HAP-1 (cell line): ENCODE measurements at regions not wholly inside any gene's neighbourhood (a gene's known extent, or its start where the extent isn't known, plus 50 kb on each side); places are given as distances from the start of the nearest gene placed in this dataset.

Experiments
- DNase-seq, 2 experiments: peaks; one replicate each; pipeline ENCODE4 v3.0.0-alpha.2; 2016 to 2020; ENCODE audit warnings: low spot score in 2 of 2
- H3K27me3 ChIP-seq: fragments of 250-450 bp; sonication (Bioruptor Pico); 2 replicates; pipeline ENCODE4 v1.5.1; 2020; ENCODE audit warnings: low read depth, mild to moderate bottlenecking, moderate library complexity
- H3K36me3 ChIP-seq: fragments of 250-450 bp; sonication (Bioruptor Pico); replicated peaks from 2 replicates; pipeline ENCODE4 v1.5.1; 2020; ENCODE audit warnings: mild to moderate bottlenecking
- H3K4me1 ChIP-seq: fragments of 250-450 bp; sonication (Bioruptor Pico); 2 replicates; pipeline ENCODE4 v1.5.1; 2020; ENCODE audit warnings: mild to moderate bottlenecking
- H3K4me3 ChIP-seq: fragments of 250-450 bp; sonication (Bioruptor Pico); 2 replicates; pipeline ENCODE4 v1.5.1; 2020; ENCODE audit warnings: mild to moderate bottlenecking, moderate library complexity
- H3K9me3 ChIP-seq: fragments of 250-450 bp; sonication (Bioruptor Pico); 2 replicates; pipeline ENCODE4 v1.5.1; 2020; ENCODE audit warnings: mild to moderate bottlenecking, moderate library complexity
- in situ Hi-C: fragments of 300-500 bp; cut with MboI; formaldehyde crosslinking; loops from 3 replicates; pipeline ENCODE4 v1.14.3; 2020; ENCODE audit warnings: low sequenced_read_pairs, inconsistent platforms, mixed read lengths

DNA sequence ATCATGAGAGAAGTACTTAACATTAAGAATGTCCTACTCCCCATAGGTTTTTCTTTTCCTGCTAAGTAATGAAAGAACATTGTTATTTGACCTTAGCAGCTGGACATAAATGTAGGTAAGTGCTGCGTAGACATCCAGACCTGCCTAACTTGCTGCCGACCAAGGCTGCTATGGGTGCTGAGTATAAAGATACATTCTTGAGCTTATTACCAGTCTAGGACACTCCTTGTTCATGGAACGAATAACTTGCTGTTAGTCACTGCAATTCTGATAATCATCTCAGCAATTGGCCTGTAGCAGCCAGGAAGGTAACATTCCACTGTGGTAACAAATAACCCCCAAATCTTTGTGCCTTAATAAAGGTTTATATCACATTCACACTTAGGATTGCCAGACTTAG is 478.1 kb downstream of the VRK1 start:
- DNase-seq: no peak
- Histone ChIP-seq H3K9me3 (no peaks in the 10 kb centered on the region), H3K27me3 (no peaks in the 10 kb centered on the region), H3K4me1 (no peaks in the 10 kb centered on the region), H3K4me3 (no peak overlapping the region), H3K36me3 (no peaks in the 10 kb centered on the region)
- in situ Hi-C loops: no loop called here

DNA sequence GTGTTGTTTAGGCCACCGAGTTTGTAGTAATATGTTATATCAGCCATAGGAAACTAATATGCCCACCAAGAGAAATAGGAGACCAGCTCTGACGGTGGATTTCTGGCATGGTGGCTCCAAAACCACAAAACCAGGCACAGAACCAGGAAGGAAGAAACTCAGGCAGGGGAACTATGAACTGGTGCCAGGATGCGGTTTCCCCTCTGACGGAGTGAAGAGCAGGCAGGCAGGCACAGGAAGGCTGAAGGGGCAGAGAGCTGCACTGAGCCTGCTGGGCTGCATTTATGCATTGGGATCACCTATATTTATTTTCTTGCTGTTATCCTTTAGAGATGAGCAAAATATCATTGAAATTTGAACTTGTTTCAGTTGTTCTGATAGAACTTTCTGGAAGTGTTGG is 479.4 kb downstream of the VRK1 start:
- in situ Hi-C loops: no loop called here

DNA sequence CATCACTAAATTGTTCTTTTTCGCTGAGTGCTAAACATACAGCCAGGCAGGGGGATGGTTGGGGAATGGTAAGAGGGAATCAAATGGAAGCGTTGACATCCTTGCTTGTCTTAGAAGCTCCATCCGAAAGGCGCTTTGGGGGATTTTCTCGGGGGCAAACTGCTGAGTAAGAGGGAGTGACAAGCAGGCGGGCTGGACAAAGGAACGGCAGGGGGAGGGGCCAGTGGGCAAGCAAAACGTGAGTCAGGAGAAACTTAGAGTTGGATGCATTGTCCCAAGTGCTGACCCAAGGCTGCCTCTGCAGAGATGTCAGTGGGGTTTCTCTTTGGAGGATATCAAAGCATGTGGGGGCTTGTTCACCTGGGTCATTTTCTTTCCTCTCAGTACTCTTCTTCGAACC is 480.5 kb downstream of the VRK1 start:
- in situ Hi-C loops: no loop called here
- Histone ChIP-seq H3K9me3 (no peaks in the 10 kb centered on the region), H3K36me3 (no peaks in the 10 kb centered on the region), H3K27me3 (no peaks in the 10 kb centered on the region), H3K4me1 (no peaks in the 10 kb centered on the region), H3K4me3 (no peak overlapping the region)
- peak in 1 of 2 experiments; percentile 9 for DNase-seq

More for the DNA sequence above, 479.4 kb downstream of the VRK1 start:
- no peaks in the 10 kb centered on the region for H3K36me3 ChIP-seq
- no peaks in the 10 kb centered on the region for H3K27me3 ChIP-seq
- H3K4me3 ChIP-seq: no peak overlapping the region
- no peak for DNase-seq
- H3K4me1 ChIP-seq: no peaks in the 10 kb centered on the region
- H3K9me3 ChIP-seq: no peaks in the 10 kb centered on the region

DNA sequence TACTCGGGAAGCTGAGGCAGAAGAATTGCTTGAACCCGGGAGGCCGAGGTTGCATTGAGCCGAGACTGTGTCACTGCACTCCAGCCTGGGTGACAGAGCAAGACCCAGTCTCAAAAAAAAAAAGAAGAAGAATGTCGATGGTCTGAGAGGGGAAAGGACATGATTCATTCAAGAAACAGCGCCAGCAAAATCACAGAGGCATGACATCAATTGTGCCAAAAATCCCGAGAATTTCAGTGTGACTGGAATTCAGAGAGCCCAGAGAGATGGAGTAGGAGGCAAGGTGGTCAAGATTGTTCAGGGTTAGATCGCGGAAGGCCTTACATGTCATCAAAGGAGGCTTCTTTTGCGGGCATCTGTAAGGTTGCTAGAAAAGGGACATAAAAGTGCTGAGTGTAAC is 483.3 kb downstream of the VRK1 start:
- H3K4me1 ChIP-seq: no peaks in the 10 kb centered on the region
- in situ Hi-C loops: no loop called here
- H3K9me3 ChIP-seq: no peaks in the 10 kb centered on the region
- H3K36me3 ChIP-seq: no peaks in the 10 kb centered on the region
- H3K27me3 ChIP-seq: no peaks in the 10 kb centered on the region
- DNase-seq: no peak
- no peak overlapping the region for H3K4me3 ChIP-seq

DNA sequence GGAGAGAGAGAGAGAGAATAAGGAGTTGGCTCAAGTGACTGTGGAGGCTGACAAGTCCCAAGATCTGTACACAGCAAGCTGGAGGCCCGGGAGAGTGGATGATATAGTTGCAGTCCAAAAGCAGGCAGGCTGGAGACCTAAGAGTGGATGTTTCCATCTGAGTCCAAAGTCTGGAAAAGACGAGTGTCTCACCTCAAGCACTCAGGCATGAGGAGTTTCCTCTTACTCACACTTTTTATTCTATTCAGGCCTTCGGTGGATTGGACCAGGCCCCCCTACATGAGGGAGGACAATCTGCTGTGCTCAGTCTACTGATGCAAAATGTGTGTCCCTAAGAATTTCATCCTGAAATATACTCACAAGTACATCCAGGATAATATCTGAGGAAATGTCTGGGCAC is 484.6 kb downstream of the VRK1 start:
- H3K36me3 ChIP-seq: no peaks in the 10 kb centered on the region
- H3K27me3 ChIP-seq: no peaks in the 10 kb centered on the region
- DNase-seq: no peak
- H3K4me3 ChIP-seq: no peak overlapping the region
- in situ Hi-C loops: no loop called here
- no peaks in the 10 kb centered on the region for H3K4me1 ChIP-seq
- no peaks in the 10 kb centered on the region for H3K9me3 ChIP-seq

DNA sequence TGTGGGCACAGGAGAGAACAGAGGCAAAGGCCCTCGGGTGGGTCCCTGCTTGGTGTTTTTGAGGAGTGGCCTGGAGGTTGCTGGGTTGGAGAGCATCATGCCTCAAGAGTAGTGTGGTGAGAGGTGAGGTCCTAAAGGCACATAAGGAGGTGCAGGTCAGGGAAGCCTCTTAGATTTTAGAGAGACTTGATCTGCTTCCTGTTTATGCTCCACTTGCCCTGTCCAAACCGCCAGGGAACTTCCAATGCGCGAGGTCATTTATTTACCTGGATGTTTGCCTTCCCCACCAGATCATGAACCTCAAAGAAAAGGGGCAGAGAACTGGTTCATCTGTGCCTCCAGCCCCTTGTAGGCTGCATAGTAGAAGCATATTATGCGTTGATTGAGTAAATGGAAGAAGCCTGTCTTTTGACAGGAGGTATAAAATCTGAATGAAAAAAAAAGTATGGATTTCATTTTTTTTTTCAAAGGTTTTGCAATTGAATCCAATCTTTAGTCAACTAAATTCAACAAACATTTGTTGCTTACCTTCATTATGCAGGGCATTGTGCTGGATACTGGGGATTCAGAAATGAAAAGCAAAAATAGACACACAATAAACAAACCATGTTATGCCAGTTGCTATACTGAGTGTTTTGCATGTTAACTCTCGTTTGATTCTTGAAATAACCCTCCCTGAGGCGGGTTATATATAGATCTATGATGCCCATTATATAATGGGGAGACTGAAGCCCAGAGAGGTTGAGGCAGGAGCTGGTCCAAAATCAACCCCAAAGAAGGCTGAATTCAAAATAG is 485.2 kb downstream of the VRK1 start:
- in situ Hi-C loops: no loop called here
- no peaks in the 10 kb centered on the region for H3K36me3 ChIP-seq
- H3K9me3 ChIP-seq: no peaks in the 10 kb centered on the region
- no peaks in the 10 kb centered on the region for H3K27me3 ChIP-seq
- H3K4me1 ChIP-seq: no peaks in the 10 kb centered on the region
- no peak for DNase-seq
- no peak overlapping the region for H3K4me3 ChIP-seq

DNA sequence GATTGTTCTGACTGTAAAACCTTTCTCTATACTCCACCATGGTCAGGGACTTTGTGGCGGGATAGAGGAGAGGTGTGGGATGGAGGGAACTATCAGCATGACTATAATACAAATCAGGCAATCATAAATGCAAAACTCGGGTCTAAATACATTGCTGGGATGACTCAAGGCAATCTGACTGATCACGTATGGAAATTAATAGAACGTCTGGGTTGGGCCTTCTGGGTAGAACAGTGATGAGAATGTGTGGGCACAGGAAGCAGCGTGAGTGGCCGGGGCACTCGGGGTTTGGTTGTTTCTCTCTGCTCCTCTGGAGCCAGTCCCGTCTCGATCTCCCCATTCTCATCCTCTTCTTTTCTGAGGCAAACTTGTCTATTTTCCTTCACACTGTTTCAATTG is 485.8 kb downstream of the VRK1 start:
- DNase-seq: no peak
- H3K4me1 ChIP-seq: no peaks in the 10 kb centered on the region
- in situ Hi-C loops: no loop called here
- no peaks in the 10 kb centered on the region for H3K9me3 ChIP-seq
- no peaks in the 10 kb centered on the region for H3K27me3 ChIP-seq
- H3K36me3 ChIP-seq: no peaks in the 10 kb centered on the region
- H3K4me3 ChIP-seq: no peak overlapping the region

DNA sequence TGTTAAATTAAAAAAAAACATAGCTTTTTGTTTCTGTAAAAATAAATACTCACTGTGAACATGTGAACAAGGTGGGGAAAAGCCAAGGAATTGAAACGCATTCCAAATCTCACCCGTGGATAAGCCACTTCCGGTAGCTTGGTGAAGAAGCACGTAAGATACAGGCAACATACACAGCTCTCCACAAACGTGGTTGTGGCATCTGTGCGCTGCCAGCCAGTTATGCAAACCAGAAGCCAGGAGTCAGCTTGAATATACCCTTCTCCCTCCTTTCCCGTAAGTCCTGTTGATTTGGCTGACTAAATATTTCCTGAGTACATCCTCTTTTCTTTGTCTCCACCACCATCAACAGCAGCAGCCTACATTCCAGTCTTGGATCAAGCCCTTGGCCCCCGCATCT is 486.2 kb downstream of the VRK1 start:
- H3K27me3 ChIP-seq: no peaks in the 10 kb centered on the region

DNA sequence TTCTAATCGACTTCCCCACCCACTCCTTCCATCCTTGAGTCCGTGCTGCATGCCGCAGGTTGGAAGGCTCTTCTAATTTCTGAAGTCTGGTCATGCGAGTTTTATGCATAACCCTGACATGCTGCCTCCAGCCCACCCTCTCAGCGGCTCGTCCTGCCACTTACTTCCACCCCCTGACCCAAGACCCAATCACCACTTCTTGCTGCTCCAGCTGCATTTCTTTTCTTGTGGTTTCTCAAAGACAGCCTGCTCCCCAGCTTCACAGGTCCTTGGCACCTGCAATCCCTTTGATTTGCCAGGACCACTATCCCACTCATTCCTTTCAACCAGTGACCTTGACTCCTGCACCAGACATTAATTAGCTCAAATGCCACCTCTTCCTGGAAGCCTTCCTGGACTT is 486.7 kb downstream of the VRK1 start:
- Histone ChIP-seq H3K4me1 (no peaks in the 10 kb centered on the region), H3K9me3 (no peaks in the 10 kb centered on the region), H3K36me3 (no peaks in the 10 kb centered on the region), H3K27me3 (no peaks in the 10 kb centered on the region), H3K4me3 (no peak overlapping the region)
- DNase-seq: no peak
- in situ Hi-C loops: no loop called here

More for the DNA sequence above, 486.2 kb downstream of the VRK1 start:
- no peak for DNase-seq
- Histone ChIP-seq H3K36me3 (no peaks in the 10 kb centered on the region), H3K9me3 (no peaks in the 10 kb centered on the region), H3K4me1 (no peaks in the 10 kb centered on the region), H3K4me3 (no peak overlapping the region)
- in situ Hi-C loops: no loop called here

DNA sequence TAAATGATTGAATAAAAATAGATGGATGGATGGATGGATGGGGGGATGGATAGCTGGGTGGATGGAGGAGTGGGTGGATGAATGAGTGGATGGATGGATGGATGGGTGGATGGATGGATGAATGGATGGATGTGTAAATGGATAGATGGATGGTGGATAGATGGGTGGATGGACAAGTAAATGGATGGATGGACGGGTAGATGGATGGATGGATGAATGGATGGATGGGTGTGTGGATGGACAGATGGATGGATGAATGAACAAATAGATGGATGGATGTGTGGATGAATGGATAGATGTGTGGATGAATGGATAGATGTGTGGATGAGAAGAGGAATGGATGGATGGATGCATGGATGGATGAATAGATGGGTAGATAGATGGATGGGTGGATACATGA is 490.8 kb downstream of the VRK1 start:
- in situ Hi-C loops: no loop called here
- no peak overlapping the region for H3K4me3 ChIP-seq
- no peak for DNase-seq
- H3K9me3 ChIP-seq: no peaks in the 10 kb centered on the region
- no peaks in the 10 kb centered on the region for H3K4me1 ChIP-seq
- no peaks in the 10 kb centered on the region for H3K27me3 ChIP-seq
- H3K36me3 ChIP-seq: no peaks in the 10 kb centered on the region

DNA sequence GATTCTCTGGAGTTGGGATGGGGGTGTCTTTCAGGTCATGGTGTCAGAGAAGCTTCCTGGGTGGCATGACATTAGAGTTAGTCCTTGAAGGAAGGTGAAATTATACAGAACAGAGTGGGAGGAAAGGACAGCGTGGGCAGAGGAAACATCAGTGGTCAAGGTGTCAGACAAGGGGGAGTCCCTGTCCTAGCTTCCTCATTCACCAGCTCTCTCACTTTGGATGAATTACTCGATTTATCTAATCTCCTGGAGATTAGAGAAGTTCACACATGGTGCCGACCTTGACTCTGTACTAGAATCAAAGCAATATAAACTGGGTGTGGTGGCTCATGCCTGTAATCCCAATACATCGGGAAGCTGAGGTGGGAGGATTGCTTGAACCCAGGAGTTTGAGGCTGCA is 492.9 kb downstream of the VRK1 start:
- Histone ChIP-seq H3K27me3 (peaks cover 2% of the 10 kb centered on the region; the same call in 1 of the 2 replicates), H3K9me3 (no peaks in the 10 kb centered on the region), H3K4me3 (no peak overlapping the region), H3K4me1 (no peaks in the 10 kb centered on the region), H3K36me3 (no peaks in the 10 kb centered on the region)
- in situ Hi-C loops: no loop called here
- DNase-seq: no peak

DNA sequence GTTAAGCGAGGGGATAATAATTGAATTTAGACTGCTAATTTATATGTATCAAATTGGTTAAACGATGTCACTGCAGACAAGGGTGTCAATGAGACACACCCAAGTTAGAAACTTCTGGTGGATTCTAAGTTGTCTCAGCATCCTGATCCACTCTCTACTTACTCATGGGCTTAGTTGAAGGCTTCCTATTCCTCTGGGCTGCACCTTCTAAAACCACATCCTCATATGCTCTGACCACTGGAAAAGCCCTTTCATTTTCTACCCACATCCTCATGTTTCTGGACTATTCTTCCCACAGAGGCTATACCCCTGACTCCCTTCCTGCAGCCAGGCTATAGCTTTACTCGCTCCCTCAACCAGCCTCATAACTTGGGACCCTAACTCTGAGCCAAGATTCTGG is 493.8 kb downstream of the VRK1 start:
- Histone ChIP-seq H3K4me1 (no peaks in the 10 kb centered on the region), H3K9me3 (no peaks in the 10 kb centered on the region), H3K36me3 (no peaks in the 10 kb centered on the region), H3K4me3 (no peak overlapping the region), H3K27me3 (peaks cover 7% of the 10 kb centered on the region)
- no peak for DNase-seq
- in situ Hi-C loops: no loop called here

DNA sequence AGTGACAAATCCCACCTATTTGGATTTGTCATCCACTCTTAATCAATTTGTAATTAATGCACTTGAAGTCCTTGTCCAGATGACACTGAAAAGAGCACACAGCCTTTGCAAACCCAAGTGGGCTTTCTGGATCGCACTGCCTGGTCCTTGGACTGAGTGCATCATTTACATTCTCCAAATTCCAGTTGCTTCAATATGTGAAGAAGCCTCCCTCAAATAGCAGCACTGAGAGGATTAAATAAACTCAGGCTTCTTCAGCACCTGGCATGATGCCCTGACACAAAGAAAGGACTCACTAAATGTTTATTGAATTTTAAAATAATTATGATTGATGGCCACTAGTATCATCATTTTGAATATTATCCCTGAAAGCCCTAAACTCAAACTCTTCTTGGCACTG is 496.5 kb downstream of the VRK1 start:
- Histone ChIP-seq H3K9me3 (no peaks in the 10 kb centered on the region), H3K36me3 (no peaks in the 10 kb centered on the region), H3K4me3 (no peak overlapping the region), H3K27me3 (peaks cover 23% of the 10 kb centered on the region), H3K4me1 (no peaks in the 10 kb centered on the region)
- DNase-seq: no peak
- in situ Hi-C loops: no loop called here

DNA sequence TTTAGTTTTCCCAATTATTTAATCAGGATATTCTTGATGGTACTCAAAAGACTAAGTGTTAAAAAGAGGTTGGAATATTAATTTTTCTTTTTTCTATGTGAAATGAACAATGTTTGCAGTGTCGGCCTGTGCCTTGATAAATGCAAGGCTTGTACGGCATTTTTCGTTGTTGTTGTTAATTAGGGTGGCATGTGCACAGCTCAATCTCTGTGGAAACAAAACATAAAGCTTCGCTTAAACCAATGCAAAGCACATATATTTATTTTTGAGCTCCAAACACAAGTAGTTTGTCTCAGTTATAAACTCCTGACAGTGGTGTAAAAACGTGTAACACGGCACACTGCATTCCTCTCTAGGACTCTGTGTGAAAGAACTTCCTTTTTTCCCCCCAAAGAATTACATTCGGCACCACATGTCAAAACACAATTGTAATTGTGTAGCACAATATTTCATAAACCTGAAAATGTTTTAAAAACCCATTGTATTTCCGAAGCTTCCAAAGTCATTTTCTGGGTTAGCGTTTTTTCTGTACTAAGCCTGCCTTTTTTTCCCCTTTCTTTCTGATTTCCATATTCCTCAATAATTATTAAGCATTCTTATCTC is 498.0 kb downstream of the VRK1 start:
- peaks cover 23% of the 10 kb centered on the region for H3K27me3 ChIP-seq
- DNase-seq: no peak
- no peaks in the 10 kb centered on the region for H3K36me3 ChIP-seq
- H3K4me1 ChIP-seq: no peaks in the 10 kb centered on the region
- no peak overlapping the region for H3K4me3 ChIP-seq
- no peaks in the 10 kb centered on the region for H3K9me3 ChIP-seq
- in situ Hi-C loops: no loop called here
